Body of pancreas (tissue), 4 donors: ENCODE measurements at regions not wholly inside any gene's neighbourhood (a gene's known extent, or its start where the extent isn't known, plus 50 kb on each side); places are given as distances from the start of the nearest gene placed in this dataset.

Experiments
- ATAC-seq: fragments of 150-250 bp; one replicate; pipeline ENCODE4 v1.9.1; 2016
- DNase-seq, 4 donors: peaks; one replicate each; pipeline ENCODE4 v3.0.0-alpha.2; 2019
- H3K27ac ChIP-seq, 4 donors: fragments of 200-600 bp; sonication (generic); 1 replicate in 3 of 4; 2 replicates in 1 of 4; pipeline versions ENCODE4 v1.5.1 to v1.6.1; 2016 to 2019; ENCODE audit warnings: mild to moderate bottlenecking in 1 of 4, mixed read lengths in 1 of 4, moderate library complexity in 1 of 4
- H3K27me3 ChIP-seq, 2 donors: fragments of 200-600 bp; sonication (generic); one replicate each; pipeline ENCODE4 v1.6.0; 2016; ENCODE audit warnings: mild to moderate bottlenecking in 1 of 2
- H3K36me3 ChIP-seq, 2 donors: fragments of 200-600 bp; sonication (generic); replicated peaks in 1 of 2; 2 replicates each; pipeline ENCODE4 v1.5.1; 2016; ENCODE audit warnings: low read depth in 2 of 2; ENCODE audit not compliant: insufficient read depth in 1 of 2
- H3K4me1 ChIP-seq: fragments of 200-600 bp; sonication (generic); one replicate; pipeline ENCODE4 v1.6.0; 2016
- H3K4me3 ChIP-seq, 2 donors: fragments of 200-600 bp; sonication (generic); 1 replicate in 1 of 2; 2 replicates in 1 of 2; pipeline ENCODE4 v1.5.1; 2016 to 2019
- H3K9me3 ChIP-seq, 3 donors: fragments of 200-600 bp; sonication (generic); 1 replicate in 2 of 3; 2 replicates in 1 of 3; pipeline ENCODE4 v1.5.1; 2016
- POLR2A ChIP-seq, 3 donors: fragments of 450-650 bp; IDR thresholded peaks; one replicate each; pipeline ENCODE4 v1.6.1; 2016; ENCODE audit warnings: antibody characterized with exemption in 3 of 3, mild to moderate bottlenecking in 2 of 3
- WGBS, 2 donors: methylation state at CpG; one replicate each; pipeline ENCODE4 v1.1.5; 2017; 5-methylcytosine and 5-hydroxymethylcytosine counted together
- intact Hi-C: fragments of 100-400 bp; cut with DNase I; formaldehyde crosslinking; loops from one replicate; pipeline ENCODE4 v1.15.1; 2023
- TF ChIP-seq, protein P1 (sequence below), 7 experiments: fragments of 450-650 bp in 4 of 7; fragments of 200-600 bp in 3 of 7; sonication (generic) in 3 of 7; IDR thresholded peaks; one replicate each; pipeline ENCODE4 v1.5.1; 2016 to 2019; ENCODE audit warnings: antibody characterized with exemption in 7 of 7

DNA sequence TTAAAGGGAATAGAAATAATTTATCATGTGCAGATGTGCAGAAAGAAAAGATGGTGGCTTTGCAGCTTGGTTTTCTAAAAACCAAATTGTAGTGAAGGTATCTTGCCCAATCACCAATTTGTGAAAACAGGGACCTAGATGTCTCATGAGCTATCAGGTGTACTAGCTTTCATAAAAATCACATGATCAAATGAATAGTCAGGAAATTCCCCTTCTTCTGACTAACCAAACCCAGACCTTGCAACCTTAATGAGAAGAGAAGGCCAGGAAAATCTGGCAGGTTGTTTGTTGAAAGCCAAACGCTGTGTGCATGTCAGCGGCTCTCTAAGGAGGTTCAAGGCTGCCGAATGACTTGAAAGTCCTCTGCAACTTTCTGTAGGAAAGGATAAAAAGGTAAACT lies 304.4 kb upstream of the NRP1 start:
- no peak for DNase-seq
- Histone ChIP-seq H3K27ac (no peak overlapping the region), H3K36me3 (no peaks in the 10 kb centered on the region), H3K27me3 (no peaks in the 10 kb centered on the region), H3K4me1 (no peaks in the 10 kb centered on the region), H3K9me3 (no peaks in the 10 kb centered on the region), H3K4me3 (no peak overlapping the region)
- WGBS, 2 donors: 67 to 74% methylated on average over 3 of the region's 3 CpGs
- intact Hi-C loops: no loop called here
- TF ChIP-seq, protein P1, sequence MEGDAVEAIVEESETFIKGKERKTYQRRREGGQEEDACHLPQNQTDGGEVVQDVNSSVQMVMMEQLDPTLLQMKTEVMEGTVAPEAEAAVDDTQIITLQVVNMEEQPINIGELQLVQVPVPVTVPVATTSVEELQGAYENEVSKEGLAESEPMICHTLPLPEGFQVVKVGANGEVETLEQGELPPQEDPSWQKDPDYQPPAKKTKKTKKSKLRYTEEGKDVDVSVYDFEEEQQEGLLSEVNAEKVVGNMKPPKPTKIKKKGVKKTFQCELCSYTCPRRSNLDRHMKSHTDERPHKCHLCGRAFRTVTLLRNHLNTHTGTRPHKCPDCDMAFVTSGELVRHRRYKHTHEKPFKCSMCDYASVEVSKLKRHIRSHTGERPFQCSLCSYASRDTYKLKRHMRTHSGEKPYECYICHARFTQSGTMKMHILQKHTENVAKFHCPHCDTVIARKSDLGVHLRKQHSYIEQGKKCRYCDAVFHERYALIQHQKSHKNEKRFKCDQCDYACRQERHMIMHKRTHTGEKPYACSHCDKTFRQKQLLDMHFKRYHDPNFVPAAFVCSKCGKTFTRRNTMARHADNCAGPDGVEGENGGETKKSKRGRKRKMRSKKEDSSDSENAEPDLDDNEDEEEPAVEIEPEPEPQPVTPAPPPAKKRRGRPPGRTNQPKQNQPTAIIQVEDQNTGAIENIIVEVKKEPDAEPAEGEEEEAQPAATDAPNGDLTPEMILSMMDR (IDR thresholded peaks at IDR 0.05): no peak
- no peak for TF ChIP-seq POLR2A (IDR thresholded peaks at IDR 0.05)
- no peak for ATAC-seq

DNA sequence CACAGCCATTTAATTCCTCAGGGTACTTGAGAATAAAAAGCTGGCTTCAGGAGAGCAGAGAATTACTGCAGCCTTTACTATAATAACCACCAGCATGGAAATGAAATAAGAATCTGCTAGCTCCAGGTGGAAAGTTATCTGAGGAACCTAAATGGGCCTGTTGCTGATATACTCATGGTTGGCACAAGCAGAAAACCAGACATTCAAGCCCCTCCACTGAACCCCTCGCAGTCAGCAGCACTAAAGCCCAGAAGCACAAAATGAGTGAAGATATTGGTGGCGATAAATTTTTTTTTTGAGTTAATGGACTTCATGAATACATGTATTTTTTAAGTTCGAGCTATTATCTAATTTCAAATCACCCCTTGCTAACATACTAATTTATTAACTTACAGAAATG lies 303.9 kb upstream of the NRP1 start:
- no peak for DNase-seq
- ATAC-seq: no peak
- no peaks in the 10 kb centered on the region for H3K36me3 ChIP-seq
- no peaks in the 10 kb centered on the region for H3K4me1 ChIP-seq
- no peak overlapping the region for H3K4me3 ChIP-seq
- TF ChIP-seq POLR2A (IDR thresholded peaks at IDR 0.05): no peak
- TF ChIP-seq, protein P1 (IDR thresholded peaks at IDR 0.05): no peak
- no peak overlapping the region for H3K27ac ChIP-seq
- intact Hi-C loops: no loop called here
- no peaks in the 10 kb centered on the region for H3K9me3 ChIP-seq
- H3K27me3 ChIP-seq: no peaks in the 10 kb centered on the region
- WGBS, 2 donors: 82 to 88% methylated on average over 3 of the region's 3 CpGs

DNA sequence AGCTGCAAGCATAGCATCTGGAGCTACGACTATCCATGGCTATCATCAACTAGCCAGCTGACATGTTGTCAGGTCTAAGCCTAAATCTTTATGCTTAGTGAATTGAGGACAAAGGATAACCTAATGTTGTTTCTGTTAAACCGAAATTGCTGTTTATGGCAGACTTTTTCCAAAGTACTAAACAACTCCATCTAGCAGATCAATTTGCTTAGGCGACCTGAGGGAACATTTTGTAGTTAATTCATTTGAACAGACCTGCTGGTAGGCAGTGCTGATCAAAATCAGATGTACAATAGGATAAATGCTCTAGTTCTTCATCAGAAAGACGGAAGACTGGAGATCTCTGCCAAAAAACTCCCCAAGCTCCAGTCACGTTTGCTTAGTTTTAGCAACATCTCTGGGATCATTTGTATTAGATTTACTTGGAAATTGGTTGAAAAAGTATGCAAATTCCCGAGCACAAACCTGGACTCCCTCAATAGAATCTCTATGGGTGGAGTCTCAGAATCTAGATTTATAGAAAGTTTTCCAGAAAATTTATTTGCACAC lies 301.6 kb upstream of the NRP1 start:
- Histone ChIP-seq H3K9me3 (no peaks in the 10 kb centered on the region), H3K4me3 (no peak overlapping the region), H3K27me3 (no peaks in the 10 kb centered on the region), H3K27ac (no peak overlapping the region), H3K4me1 (no peaks in the 10 kb centered on the region), H3K36me3 (no peaks in the 10 kb centered on the region)
- intact Hi-C loops: no loop called here
- no peak for TF ChIP-seq POLR2A (IDR thresholded peaks at IDR 0.05)
- TF ChIP-seq, protein P1 (IDR thresholded peaks at IDR 0.05): no peak
- ATAC-seq (no peak), DNase-seq (no peak)
- 65 to 69% methylated on average over 6 of the region's 6 CpGs for WGBS, 2 donors

DNA sequence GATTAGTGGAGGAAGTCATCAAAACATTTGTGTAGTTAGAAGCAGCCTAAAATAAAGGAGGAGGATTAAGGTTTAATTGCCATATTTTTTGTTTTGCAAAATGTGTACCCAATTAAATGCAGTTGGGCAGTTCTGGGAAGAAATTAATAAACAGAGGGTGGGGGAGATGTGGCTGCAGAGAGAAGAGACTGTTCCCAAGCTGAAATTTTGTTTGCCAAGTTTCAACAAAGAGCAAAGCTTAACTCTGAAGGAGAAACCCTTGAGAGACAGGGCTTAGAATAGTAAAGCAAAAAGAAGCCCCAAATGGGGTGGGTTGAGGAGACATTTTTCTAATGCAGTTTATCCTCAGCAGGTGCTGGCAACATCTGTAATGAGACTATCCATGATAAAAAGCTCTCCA lies 298.0 kb upstream of the NRP1 start:
- Histone ChIP-seq H3K36me3 (no peaks in the 10 kb centered on the region), H3K27me3 (no peaks in the 10 kb centered on the region), H3K9me3 (no peaks in the 10 kb centered on the region), H3K27ac (no peak overlapping the region), H3K4me3 (no peak overlapping the region), H3K4me1 (no peaks in the 10 kb centered on the region)
- ATAC-seq (no peak), DNase-seq (no peak)
- intact Hi-C loops: no loop called here
- TF ChIP-seq, protein P1 (IDR thresholded peaks at IDR 0.05): no peak
- TF ChIP-seq POLR2A (IDR thresholded peaks at IDR 0.05): no peak

DNA sequence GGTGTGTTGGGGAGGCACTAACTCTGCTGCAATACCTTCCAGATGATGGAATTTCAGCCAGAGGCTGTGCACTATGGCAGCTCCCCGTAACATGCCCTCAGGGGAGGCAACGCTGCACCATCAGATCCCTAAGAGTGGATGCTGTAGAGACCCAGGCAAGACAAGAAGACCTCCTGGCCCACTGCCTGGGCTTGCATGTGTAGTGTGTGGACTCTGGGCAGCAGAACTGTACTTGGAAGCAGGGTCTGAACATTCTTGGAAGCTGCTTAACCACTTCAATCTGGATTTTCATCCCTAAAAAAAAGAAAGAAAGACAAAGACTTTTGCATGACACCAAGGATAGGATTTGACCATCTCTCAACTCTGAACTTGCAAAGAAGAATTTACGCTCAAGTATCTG lies 297.5 kb upstream of the NRP1 start:
- ATAC-seq: no peak
- H3K9me3 ChIP-seq: no peaks in the 10 kb centered on the region
- DNase-seq: no peak
- H3K4me1 ChIP-seq: no peaks in the 10 kb centered on the region
- H3K27me3 ChIP-seq: no peaks in the 10 kb centered on the region
- no peak for TF ChIP-seq POLR2A (IDR thresholded peaks at IDR 0.05)
- 87 to 90% methylated on average over 2 to 3 of the region's 3 CpGs for WGBS, 2 donors
- no peaks in the 10 kb centered on the region for H3K36me3 ChIP-seq
- intact Hi-C loops: no loop called here
- no peak overlapping the region for H3K4me3 ChIP-seq
- no peak overlapping the region for H3K27ac ChIP-seq
